A549 (cell line): ENCODE measurements at regions not wholly inside any gene's neighbourhood (a gene's known extent, or its start where the extent isn't known, plus 50 kb on each side); places are given as distances from the start of the nearest gene placed in this dataset.

Experiments
- ATAC-seq, 2 experiments: fragments of 200-7000 bp in 1 of 2; fragments of >200 bp in 1 of 2; cut with Nextera tagmentation in 1 of 2; cut with Tn5 transposase in 1 of 2; 3 replicates each; pipeline versions ENCODE4 v1.8.0 to v1.9.1; 2018 to 2020; ENCODE audit warnings: mild to moderate bottlenecking in 1 of 2, moderate library complexity in 1 of 2
- CTCF ChIA-PET: fragments of 300-600 bp; sonication (Branson Sonifier 250); formaldehyde crosslinking; extraction: SDS; loops from one replicate; lab custom pipeline; 2021; ENCODE audit warnings: antibody characterized with exemption, inconsistent platforms; lab: Yijun Ruan, JAX
- POLR2A ChIA-PET: fragments of 350-600 bp; formaldehyde crosslinking; extraction: SDS; loops from one replicate; lab custom pipeline; 2021; ENCODE audit warnings: antibody characterized with exemption, inconsistent platforms; lab: Yijun Ruan, JAX
- DNase-seq, 2 experiments: peaks; one replicate each; pipeline versions ENCODE4 v3.0.0 to v3.0.0-alpha.2; 2011 to 2016; ENCODE audit warnings: low read depth in 1 of 2, low spot score in 1 of 2
- FAIRE-seq: peaks from 2 replicates; lab custom pipeline; 2011; peaks lifted over from hg19 to GRCh38; lab: Jason Lieb, UNC
- H3K27ac ChIP-seq, 2 experiments: fragments of >200 bp; sonication (Bioruptor Twin); formaldehyde crosslinking; 3 replicates each; pipeline ENCODE4 v1.5.1; 2016 to 2017
- H3K4me1 ChIP-seq: fragments of >200 bp; sonication (Bioruptor Twin); formaldehyde crosslinking; 3 replicates; pipeline ENCODE4 v1.6.1; 2016
- H3K4me2 ChIP-seq: fragments of >200 bp; sonication (Bioruptor Twin); formaldehyde crosslinking; 3 replicates; pipeline ENCODE4 v1.6.1; 2016
- H3K4me3 ChIP-seq: fragments of >200 bp; sonication (Bioruptor Twin); formaldehyde crosslinking; 3 replicates; pipeline ENCODE4 v1.5.1; 2016
- H3K9me3 ChIP-seq: fragments of >200 bp; sonication (Bioruptor Twin); formaldehyde crosslinking; 3 replicates; pipeline ENCODE4 v1.6.1; 2016
- BCL3 ChIP-seq: fragments of >200 bp; sonication (Bioruptor Twin); formaldehyde crosslinking; IDR thresholded peaks from 3 replicates; pipeline ENCODE4 v1.6.1; 2016
- BHLHE40 ChIP-seq: IDR thresholded peaks from 2 replicates; pipeline ENCODE4 v1.6.1; 2012; ENCODE audit warnings: low read depth, low read length, inconsistent platforms
- CBX8 ChIP-seq: fragments of 200-600 bp; sonication (generic); IDR thresholded peaks from 2 replicates; pipeline ENCODE4 v1.6.1; 2016
- CHD2 ChIP-seq: fragments of 150-350 bp; IDR thresholded peaks from 2 replicates; pipeline ENCODE4 v1.6.1; 2014; ENCODE audit warnings: low read length; ENCODE audit not compliant: partially characterized antibody
- CTCF ChIP-seq: fragments of >200 bp; sonication (Bioruptor Twin); formaldehyde crosslinking; IDR thresholded peaks from 3 replicates; pipeline ENCODE4 v1.5.1; 2016
- E2F6 ChIP-seq: IDR thresholded peaks from 2 replicates; pipeline ENCODE4 v1.6.1; 2012; ENCODE audit warnings: low read depth, borderline replicate concordance
- EHF ChIP-seq: fragments of 250-450 bp; sonication (Bioruptor Pico); IDR thresholded peaks from 2 replicates; pipeline ENCODE4 v1.5.0; 2020; ENCODE audit warnings: mild to moderate bottlenecking
- EP300 ChIP-seq, 2 experiments: fragments of >200 bp; sonication (Bioruptor Twin); formaldehyde crosslinking; IDR thresholded peaks; 2 replicates in 1 of 2; 3 replicates in 1 of 2; pipeline ENCODE4 v1.6.1; 2016 to 2017
- ESRRA ChIP-seq: fragments of 150-350 bp; IDR thresholded peaks from 2 replicates; pipeline ENCODE4 v1.6.1; 2014; ENCODE audit warnings: mild to moderate bottlenecking, low read length, borderline replicate concordance
- FOXS1 ChIP-seq: fragments of 250-450 bp; sonication (Bioruptor Pico); IDR thresholded peaks from 2 replicates; pipeline ENCODE4 v1.5.0; 2020; ENCODE audit warnings: mild to moderate bottlenecking, moderate library complexity
- HDAC2 ChIP-seq: fragments of 200-600 bp; sonication (generic); IDR thresholded peaks from 2 replicates; pipeline ENCODE4 v1.6.1; 2016
- HMGXB4 ChIP-seq: fragments of 250-450 bp; sonication (Bioruptor Pico); IDR thresholded peaks from 2 replicates; pipeline ENCODE4 v1.5.0; 2021; ENCODE audit warnings: mild to moderate bottlenecking, moderate library complexity, borderline replicate concordance
- HOXA7 ChIP-seq: fragments of 250-450 bp; sonication (Bioruptor Pico); IDR thresholded peaks from 2 replicates; pipeline ENCODE4 v1.5.0; 2020; ENCODE audit warnings: mild to moderate bottlenecking, moderate library complexity
- HOXB13 ChIP-seq: fragments of 250-450 bp; sonication (Bioruptor Pico); IDR thresholded peaks from 2 replicates; pipeline ENCODE4 v1.5.0; 2020; ENCODE audit warnings: low read depth, mild to moderate bottlenecking, moderate library complexity
- JUN ChIP-seq, 2 experiments: fragments of >200 bp; sonication (Bioruptor Twin); formaldehyde crosslinking; IDR thresholded peaks; 2 replicates in 1 of 2; 3 replicates in 1 of 2; pipeline ENCODE4 v1.6.1; 2016 to 2017
- KDM5A ChIP-seq: fragments of 200-600 bp; sonication (generic); IDR thresholded peaks from 2 replicates; pipeline ENCODE4 v1.6.1; 2016; ENCODE audit warnings: antibody characterized with exemption, mild to moderate bottlenecking
- MAFK ChIP-seq: fragments of 450-650 bp; IDR thresholded peaks from 2 replicates; pipeline ENCODE4 v1.6.1; 2014; ENCODE audit not compliant: partially characterized antibody
- NPAS2 ChIP-seq: fragments of 250-450 bp; sonication (Bioruptor Pico); IDR thresholded peaks from 2 replicates; pipeline ENCODE4 v1.8.0; 2022; ENCODE audit warnings: mild to moderate bottlenecking, moderate library complexity, borderline replicate concordance
- POLR2AphosphoS2 ChIP-seq: conservative IDR thresholded peaks from 2 replicates; pipeline ENCODE4 v1.6.1; 2012; ENCODE audit warnings: low read length, improper control_type of control experiment, inconsistent platforms
- RCOR1 ChIP-seq: fragments of 150-350 bp; IDR thresholded peaks from 2 replicates; pipeline ENCODE4 v1.6.1; 2014; ENCODE audit warnings: antibody characterized with exemption, low read length, low read depth
- REST ChIP-seq: fragments of 200-600 bp; sonication (generic); IDR thresholded peaks from 2 replicates; pipeline ENCODE4 v1.6.1; 2016; ENCODE audit warnings: antibody characterized with exemption, mild to moderate bottlenecking, moderate library complexity
- SREBF2 ChIP-seq: fragments of 450-650 bp; IDR thresholded peaks from 2 replicates; pipeline ENCODE4 v1.6.1; 2014; ENCODE audit warnings: mild to moderate bottlenecking, moderate library complexity
- USF2 ChIP-seq: fragments of 450-650 bp; IDR thresholded peaks from 2 replicates; pipeline ENCODE4 v1.6.1; 2014; ENCODE audit warnings: antibody characterized with exemption
- ZFP36 ChIP-seq: fragments of 450-650 bp; IDR thresholded peaks from 2 replicates; pipeline ENCODE4 v1.6.1; 2014; ENCODE audit warnings: borderline replicate concordance; ENCODE audit not compliant: partially characterized antibody
- ZNF302 ChIP-seq: fragments of 250-450 bp; sonication (Bioruptor Pico); IDR thresholded peaks from 2 replicates; pipeline ENCODE4 v1.9.0; 2021; ENCODE audit warnings: inconsistent platforms, mild to moderate bottlenecking, moderate library complexity
- WGBS: methylation state at CpG from one replicate; pipeline ENCODE4 v1.1.6; 2017; ENCODE audit errors: missing lambda C conversion rate; 5-methylcytosine and 5-hydroxymethylcytosine counted together

- no peak for TF ChIP-seq HMGXB4 (CRISPR knock-in tag)
- no peak for TF ChIP-seq HDAC2
- no peak for TF ChIP-seq POLR2AphosphoS2
- no peak for TF ChIP-seq CBX8
- no peak for TF ChIP-seq ZFP36
- TF ChIP-seq E2F6 = no peak
- no peak for TF ChIP-seq BHLHE40
- TF ChIP-seq EP300 (IDR thresholded peaks at IDR 0.05) = no peak
- TF ChIP-seq SREBF2 = no peak
- no peak for TF ChIP-seq ZNF302 (CRISPR knock-in tag)
- no peak for TF ChIP-seq FOXS1
- TF ChIP-seq CTCF = no peak
Measured at GRCh38 chr2:105643405-105644173, 101.1 kb upstream of the NCK2 start (continued).

- Histone ChIP-seq H3K4me3 (no peak overlapping the region), H3K27ac (no peak overlapping the region), H3K9me3 (no peaks in the 10 kb centered on the region), H3K4me1 (peaks cover 32% of the 10 kb centered on the region), H3K4me2 (no peak overlapping the region)
- POLR2A ChIA-PET = no interaction called here
- ATAC-seq = no peak
- DNase-seq = no peak
- 82% methylated on average over 12 of the region's 12 CpGs for WGBS
- no peak for FAIRE-seq
- TF ChIP-seq EP300 (IDR thresholded peaks at IDR 0.05) = no peak
- TF ChIP-seq MAFK = no peak
- no peak for TF ChIP-seq KDM5A
- CTCF ChIA-PET = no interaction called here
Measured at GRCh38 chr2:105641389-105641811, 103.3 kb upstream of the NCK2 start.

- no peak for DNase-seq
- FAIRE-seq = no peak
- CTCF ChIA-PET = no interaction called here
- peaks cover 23% of the 10 kb centered on the region for H3K4me1 ChIP-seq
- TF ChIP-seq HOXB13 (CRISPR knock-in tag) (no peak), ESRRA (no peak), NPAS2 (CRISPR knock-in tag) (no peak), CHD2 (no peak), KDM5A (no peak), RCOR1 (no peak), EHF (CRISPR knock-in tag) (no peak), USF2 (no peak), HOXA7 (CRISPR knock-in tag) (no peak), HDAC2 (no peak), ZFP36 (no peak), JUN (IDR thresholded peaks at IDR 0.05) (no peak), EP300 (IDR thresholded peaks at IDR 0.05) (no peak), ZNF302 (CRISPR knock-in tag) (no peak), BCL3 (no peak), REST (no peak), POLR2AphosphoS2 (no peak)
- POLR2A ChIA-PET = no interaction called here
- H3K27ac ChIP-seq = no peak overlapping the region
- no peak for ATAC-seq
- H3K4me3 ChIP-seq = no peak overlapping the region
- WGBS = 91% methylated on average over 4 of the region's 4 CpGs
- H3K4me2 ChIP-seq = no peak overlapping the region
- no peaks in the 10 kb centered on the region for H3K9me3 ChIP-seq
Measured at GRCh38 chr2:105640246-105640645, 104.5 kb upstream of the NCK2 start.
